ENCODE measurements at regions not wholly inside any gene's neighbourhood (a gene's known extent, or its start where the extent isn't known, plus 50 kb on each side); places are given as distances from the start of the nearest gene placed in this dataset.

DNA sequence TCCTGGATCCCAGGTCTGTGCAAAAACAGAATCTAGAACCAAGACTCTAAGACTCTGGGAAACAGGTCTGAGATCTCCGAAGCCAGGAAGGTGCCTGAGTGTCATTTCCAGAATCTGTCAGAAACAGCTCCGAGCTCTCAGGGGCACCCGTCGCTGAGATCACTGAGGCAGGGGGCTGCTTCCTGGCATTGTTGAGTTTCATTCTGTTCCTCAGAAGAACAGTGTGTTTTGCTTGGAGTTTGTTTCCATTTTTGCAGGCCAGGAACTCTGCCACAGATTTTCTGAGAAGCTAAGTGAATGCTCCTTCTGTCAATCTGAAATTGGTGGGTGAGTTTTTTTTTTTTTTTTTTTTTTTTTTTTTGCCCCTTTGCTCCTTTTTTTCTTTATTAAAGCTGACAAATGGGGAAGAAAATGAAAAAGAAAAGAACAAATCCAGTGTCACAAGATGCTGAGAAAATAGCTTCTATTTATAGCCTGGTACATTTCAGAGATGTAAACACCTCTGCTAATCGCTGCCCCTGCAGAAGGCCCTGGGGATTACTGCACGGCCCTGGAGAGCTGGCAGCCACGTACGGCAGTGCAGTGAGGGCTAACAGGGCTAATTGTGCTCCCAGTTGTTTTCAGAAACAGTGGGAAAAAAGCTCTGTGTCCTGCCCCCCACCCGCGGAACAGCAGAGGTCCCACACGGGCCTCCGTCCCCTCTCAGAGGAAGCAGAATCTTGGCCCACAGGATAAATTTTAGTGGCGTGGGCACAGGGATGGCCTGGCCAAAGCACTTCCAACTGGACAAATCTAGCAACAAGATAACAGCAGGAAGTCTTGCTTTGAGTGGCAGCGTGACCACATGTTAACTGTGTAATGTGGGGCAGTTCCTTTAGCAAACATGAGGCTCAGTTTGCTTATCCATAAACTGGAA, 237.6 kb upstream of the IRS2 start:
- TF ChIP-seq, protein P1, sequence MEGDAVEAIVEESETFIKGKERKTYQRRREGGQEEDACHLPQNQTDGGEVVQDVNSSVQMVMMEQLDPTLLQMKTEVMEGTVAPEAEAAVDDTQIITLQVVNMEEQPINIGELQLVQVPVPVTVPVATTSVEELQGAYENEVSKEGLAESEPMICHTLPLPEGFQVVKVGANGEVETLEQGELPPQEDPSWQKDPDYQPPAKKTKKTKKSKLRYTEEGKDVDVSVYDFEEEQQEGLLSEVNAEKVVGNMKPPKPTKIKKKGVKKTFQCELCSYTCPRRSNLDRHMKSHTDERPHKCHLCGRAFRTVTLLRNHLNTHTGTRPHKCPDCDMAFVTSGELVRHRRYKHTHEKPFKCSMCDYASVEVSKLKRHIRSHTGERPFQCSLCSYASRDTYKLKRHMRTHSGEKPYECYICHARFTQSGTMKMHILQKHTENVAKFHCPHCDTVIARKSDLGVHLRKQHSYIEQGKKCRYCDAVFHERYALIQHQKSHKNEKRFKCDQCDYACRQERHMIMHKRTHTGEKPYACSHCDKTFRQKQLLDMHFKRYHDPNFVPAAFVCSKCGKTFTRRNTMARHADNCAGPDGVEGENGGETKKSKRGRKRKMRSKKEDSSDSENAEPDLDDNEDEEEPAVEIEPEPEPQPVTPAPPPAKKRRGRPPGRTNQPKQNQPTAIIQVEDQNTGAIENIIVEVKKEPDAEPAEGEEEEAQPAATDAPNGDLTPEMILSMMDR (IDR thresholded peaks at IDR 0.05): no peak
- TF ChIP-seq POLR2A (IDR thresholded peaks at IDR 0.05): no peak

All from lower leg skin (tissue), 3 donors.